Calu3 (cell line): ENCODE measurements at regions not wholly inside any gene's neighbourhood (a gene's known extent, or its start where the extent isn't known, plus 50 kb on each side); places are given as distances from the start of the nearest gene placed in this dataset.

Experiments
- BruUV-seq: library from RNA; stranded (reverse); fragments of 400-500 nt; replicated peaks from 2 replicates; lab custom pipeline; 2021; lab: Mats Ljungman, UMichigan
- CTCF ChIA-PET: fragments of 300-600 bp; sonication (Branson Sonifier 250); formaldehyde crosslinking; loops from one replicate; lab custom pipeline; 2022; ENCODE audit warnings: antibody characterized with exemption; lab: Charles Lee
- DNase-seq: peaks from one replicate; pipeline ENCODE4 v3.0.0; 2022
- H3K27ac Mint-ChIP-seq: one replicate; pipeline ENCODE4 v1.8.0; 2022; ENCODE audit warnings: mixed read lengths; ENCODE audit not compliant: unreplicated experiment
- H3K27me3 Mint-ChIP-seq: one replicate; pipeline ENCODE4 v1.8.0; 2022; ENCODE audit warnings: mixed read lengths; ENCODE audit not compliant: unreplicated experiment
- H3K36me3 Mint-ChIP-seq: one replicate; pipeline ENCODE4 v1.8.0; 2022; ENCODE audit warnings: mild to moderate bottlenecking, moderate library complexity, mixed read lengths; ENCODE audit not compliant: insufficient read depth, unreplicated experiment
- H3K4me1 Mint-ChIP-seq: one replicate; pipeline ENCODE4 v1.8.0; 2022; ENCODE audit warnings: mild to moderate bottlenecking, low read depth, mixed read lengths; ENCODE audit not compliant: unreplicated experiment
- H3K4me3 Mint-ChIP-seq: one replicate; pipeline ENCODE4 v1.8.0; 2022; ENCODE audit warnings: mild to moderate bottlenecking, low read depth, moderate library complexity, mixed read lengths; ENCODE audit not compliant: unreplicated experiment
- H3K9me3 Mint-ChIP-seq: one replicate; pipeline ENCODE4 v1.8.0; 2022; ENCODE audit warnings: low read depth, mixed read lengths; ENCODE audit not compliant: unreplicated experiment
- intact Hi-C: fragments of 100-400 bp; cut with micrococcal nuclease; formaldehyde crosslinking; loops from one replicate; pipeline ENCODE4 v1.10.0; 2022; ENCODE audit not compliant: unreplicated experiment
- TF ChIP-seq, protein P1 (sequence below): fragments of 200-600 bp; IDR thresholded peaks from one replicate; pipeline ENCODE4 v1.8.0; 2022; ENCODE audit warnings: antibody characterized with exemption; ENCODE audit not compliant: unreplicated experiment

- no peak overlapping the region for H3K4me3 Mint-ChIP-seq
- DNase-seq = no peak
- no peaks in the 10 kb centered on the region for H3K4me1 Mint-ChIP-seq
- H3K9me3 Mint-ChIP-seq = peaks cover 9% of the 10 kb centered on the region
- intact Hi-C loops = loop anchor here (10.0 kb wide), 1 partner anchor 304 kb away; no protein-coding TSS in a partner anchor
- no TSS peak for BruUV-seq
- H3K27me3 Mint-ChIP-seq = no peaks in the 10 kb centered on the region
- H3K27ac Mint-ChIP-seq = no peak overlapping the region
- H3K36me3 Mint-ChIP-seq = no peaks in the 10 kb centered on the region
- CTCF ChIA-PET = no interaction called here
- TF ChIP-seq, protein P1, sequence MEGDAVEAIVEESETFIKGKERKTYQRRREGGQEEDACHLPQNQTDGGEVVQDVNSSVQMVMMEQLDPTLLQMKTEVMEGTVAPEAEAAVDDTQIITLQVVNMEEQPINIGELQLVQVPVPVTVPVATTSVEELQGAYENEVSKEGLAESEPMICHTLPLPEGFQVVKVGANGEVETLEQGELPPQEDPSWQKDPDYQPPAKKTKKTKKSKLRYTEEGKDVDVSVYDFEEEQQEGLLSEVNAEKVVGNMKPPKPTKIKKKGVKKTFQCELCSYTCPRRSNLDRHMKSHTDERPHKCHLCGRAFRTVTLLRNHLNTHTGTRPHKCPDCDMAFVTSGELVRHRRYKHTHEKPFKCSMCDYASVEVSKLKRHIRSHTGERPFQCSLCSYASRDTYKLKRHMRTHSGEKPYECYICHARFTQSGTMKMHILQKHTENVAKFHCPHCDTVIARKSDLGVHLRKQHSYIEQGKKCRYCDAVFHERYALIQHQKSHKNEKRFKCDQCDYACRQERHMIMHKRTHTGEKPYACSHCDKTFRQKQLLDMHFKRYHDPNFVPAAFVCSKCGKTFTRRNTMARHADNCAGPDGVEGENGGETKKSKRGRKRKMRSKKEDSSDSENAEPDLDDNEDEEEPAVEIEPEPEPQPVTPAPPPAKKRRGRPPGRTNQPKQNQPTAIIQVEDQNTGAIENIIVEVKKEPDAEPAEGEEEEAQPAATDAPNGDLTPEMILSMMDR = no peak
These were observed 337.6 kb downstream of the NNT start for GRCh38 chr5:43940562-43940961.

DNA sequence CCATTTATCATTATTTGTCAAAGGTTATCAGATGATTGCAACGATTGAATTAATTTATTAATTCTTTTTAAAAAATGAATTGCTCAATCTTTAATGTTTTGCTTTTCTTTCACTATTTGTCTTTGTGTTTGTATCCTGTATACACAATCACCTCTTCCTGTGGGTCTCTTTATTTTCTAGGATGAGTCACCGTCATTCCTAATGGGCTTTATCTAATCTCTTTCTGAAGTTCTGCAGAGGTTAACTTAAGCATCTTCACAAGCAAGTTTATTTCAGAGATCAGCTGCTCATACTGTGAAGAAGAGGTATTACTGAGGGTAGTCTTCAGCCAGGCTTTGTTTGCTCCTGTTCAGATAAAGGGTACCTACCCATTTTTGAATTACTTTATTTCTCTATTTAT lies 323.9 kb downstream of the NNT start:
- no peaks in the 10 kb centered on the region for H3K27me3 Mint-ChIP-seq

DNA sequence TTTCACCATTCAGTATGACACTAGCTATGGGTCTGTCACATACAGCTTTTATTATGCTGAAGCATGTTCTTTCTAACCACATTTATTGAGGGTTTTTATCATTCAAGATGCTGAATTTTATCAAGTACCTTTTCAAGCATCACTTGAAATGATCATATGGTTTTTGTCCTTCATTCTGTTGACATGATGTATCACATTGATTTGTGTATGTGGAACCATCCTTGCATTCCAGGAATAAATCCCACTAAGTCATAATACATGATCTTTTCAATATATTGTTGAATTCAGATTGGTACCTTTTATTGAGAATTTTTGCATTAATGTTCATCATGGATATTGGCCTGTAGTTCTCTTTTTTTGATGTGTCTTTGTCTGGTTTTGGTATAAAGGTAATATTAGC lies 317.4 kb downstream of the NNT start:
- CTCF ChIA-PET = no interaction called here
- DNase-seq = no peak
- intact Hi-C loops = no loop called here
- Mint-ChIP-seq H3K4me1 (no peaks in the 10 kb centered on the region), H3K36me3 (no peaks in the 10 kb centered on the region), H3K27ac (no peak overlapping the region), H3K4me3 (no peak overlapping the region), H3K27me3 (no peaks in the 10 kb centered on the region), H3K9me3 (no peaks in the 10 kb centered on the region)
- BruUV-seq = no TSS peak
- TF ChIP-seq, protein P1 = no peak

More for the DNA sequence above, 323.9 kb downstream of the NNT start:
- CTCF ChIA-PET = no interaction called here
- H3K36me3 Mint-ChIP-seq = no peaks in the 10 kb centered on the region
- H3K9me3 Mint-ChIP-seq = no peaks in the 10 kb centered on the region
- no peak for DNase-seq
- TF ChIP-seq, protein P1 = no peak
- no peak overlapping the region for H3K4me3 Mint-ChIP-seq
- no TSS peak for BruUV-seq
- peaks cover 8% of the 10 kb centered on the region for H3K4me1 Mint-ChIP-seq
- intact Hi-C loops = no loop called here
- H3K27ac Mint-ChIP-seq = no peak overlapping the region

DNA sequence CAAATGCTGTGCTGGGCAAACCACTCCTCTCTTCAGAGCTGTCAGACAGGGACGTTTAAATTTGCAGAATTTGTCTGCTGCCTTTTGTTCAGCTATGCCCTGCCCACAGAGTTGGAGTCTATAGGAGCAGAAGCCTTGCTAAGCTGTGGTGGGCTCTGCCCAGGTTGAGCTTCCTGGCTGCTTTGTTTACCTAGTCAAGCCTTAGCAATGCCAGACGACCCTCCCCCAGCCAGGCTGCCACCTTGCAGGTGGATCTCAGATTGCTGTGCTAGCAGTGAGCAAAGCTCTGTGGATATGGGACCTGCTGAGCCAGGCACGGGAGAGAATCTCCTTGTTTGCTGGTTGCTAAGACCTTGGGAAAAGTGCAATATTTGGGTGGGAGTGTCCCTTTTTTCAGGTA lies 314.9 kb downstream of the NNT start:
- CTCF ChIA-PET = interaction anchor here (0.6 kb wide), 1 partner anchor 84 kb away, joined by 3 read pairs; no protein-coding TSS in a partner anchor
- no peaks in the 10 kb centered on the region for H3K27me3 Mint-ChIP-seq
- no peaks in the 10 kb centered on the region for H3K9me3 Mint-ChIP-seq
- H3K4me1 Mint-ChIP-seq = no peaks in the 10 kb centered on the region
- no peak for DNase-seq
- no TSS peak for BruUV-seq
- H3K27ac Mint-ChIP-seq = no peak overlapping the region
- intact Hi-C loops = no loop called here
- no peak overlapping the region for H3K4me3 Mint-ChIP-seq
- TF ChIP-seq, protein P1 = no peak
- no peaks in the 10 kb centered on the region for H3K36me3 Mint-ChIP-seq
